ENCODE measurements at regions not wholly inside any gene's neighbourhood (a gene's known extent, or its start where the extent isn't known, plus 50 kb on each side); places are given as distances from the start of the nearest gene placed in this dataset.
A peak's percentile ranks its signal among the peaks of the same experiment; 100 is the strongest.

- Histone ChIP-seq H3K4me1 (ENCODE audit: control insufficient read depth, low read depth, low read length) (no peaks in the 10 kb centered on the region), H3K9ac (ENCODE audit: low read length) (no peak overlapping the region), H3K4ac (ENCODE audit: low read depth, low read length) (no peak overlapping the region), H3K4me3 (ENCODE audit: low read length) (no peak overlapping the region), H3K4me2 (ENCODE audit: low read length) (no peak overlapping the region), H3K56ac (ENCODE audit: low read length) (no peak overlapping the region), H3K79me1 (ENCODE audit: low read length) (no peaks in the 10 kb centered on the region), H3K27ac (ENCODE audit: low read depth, low read length) (no peak overlapping the region), H3K27me3 (ENCODE audit: insufficient read depth, low read length, poor library complexity) (no peaks in the 10 kb centered on the region), H2BK15ac (replicated peaks; ENCODE audit: low read depth) (no peak overlapping the region), H4K8ac (ENCODE audit: low read depth, low read length) (no peak overlapping the region), H2BK120ac (ENCODE audit: low read depth, low read length) (no peak overlapping the region), H3K18ac (ENCODE audit: low read length) (no peak overlapping the region), H2BK5ac (ENCODE audit: low read length) (no peak overlapping the region), H3K23ac (ENCODE audit: low read length) (no peak overlapping the region), H2AK5ac (ENCODE audit: low read length) (no peak overlapping the region), H3K36me3 (ENCODE audit: control insufficient read depth, insufficient read depth, low read length) (no peaks in the 10 kb centered on the region), H3K79me2 (ENCODE audit: control insufficient read depth, insufficient read depth, low read length) (no peaks in the 10 kb centered on the region), H4K5ac (ENCODE audit: low read length) (no peak overlapping the region)
- WGBS (ENCODE audit: extremely low coverage, insufficient coverage, low lambda C conversion rate), result no CpG with 5 or more reads among the region's 3 CpGs
- peak; percentile 37 for DNase-seq
Measured at GRCh38 chr6:148104131-148104530, 238.5 kb upstream of the SASH1 start.

GRCh38 chr6:148105695-148106094 lies 236.9 kb upstream of the SASH1 start:
- DNase-seq, result peak; percentile 29
- no peak overlapping the region for H3K27ac ChIP-seq (ENCODE audit: low read depth, low read length)
- H3K9ac ChIP-seq (ENCODE audit: low read length), result no peak overlapping the region
- no CpG with 5 or more reads among the region's 1 CpG for WGBS (ENCODE audit: extremely low coverage, insufficient coverage, low lambda C conversion rate)
- H2AK5ac ChIP-seq (ENCODE audit: low read length), result no peak overlapping the region
- H4K8ac ChIP-seq (ENCODE audit: low read depth, low read length), result no peak overlapping the region
- H3K36me3 ChIP-seq (ENCODE audit: control insufficient read depth, insufficient read depth, low read length), result no peaks in the 10 kb centered on the region
- H2BK15ac ChIP-seq (replicated peaks; ENCODE audit: low read depth), result no peak overlapping the region
- no peak overlapping the region for H3K18ac ChIP-seq (ENCODE audit: low read length)
- no peak overlapping the region for H4K5ac ChIP-seq (ENCODE audit: low read length)
- no peak overlapping the region for H3K56ac ChIP-seq (ENCODE audit: low read length)
- H3K4me1 ChIP-seq (ENCODE audit: control insufficient read depth, low read depth, low read length), result no peaks in the 10 kb centered on the region
- no peaks in the 10 kb centered on the region for H3K27me3 ChIP-seq (ENCODE audit: insufficient read depth, low read length, poor library complexity)
- H3K23ac ChIP-seq (ENCODE audit: low read length), result no peak overlapping the region
- no peak overlapping the region for H3K4me2 ChIP-seq (ENCODE audit: low read length)
- no peak overlapping the region for H2BK5ac ChIP-seq (ENCODE audit: low read length)
- no peak overlapping the region for H3K4ac ChIP-seq (ENCODE audit: low read depth, low read length)
- H3K79me1 ChIP-seq (ENCODE audit: low read length), result no peaks in the 10 kb centered on the region
- H2BK120ac ChIP-seq (ENCODE audit: low read depth, low read length), result no peak overlapping the region
- no peaks in the 10 kb centered on the region for H3K79me2 ChIP-seq (ENCODE audit: control insufficient read depth, insufficient read depth, low read length)
- no peak overlapping the region for H3K4me3 ChIP-seq (ENCODE audit: low read length)

GRCh38 chr6:148107911-148108310 lies 234.7 kb upstream of the SASH1 start:
- Histone ChIP-seq H3K4me3 (ENCODE audit: low read length) (no peak overlapping the region), H3K36me3 (ENCODE audit: control insufficient read depth, insufficient read depth, low read length) (no peaks in the 10 kb centered on the region), H3K27me3 (ENCODE audit: insufficient read depth, low read length, poor library complexity) (no peaks in the 10 kb centered on the region), H2BK15ac (replicated peaks; ENCODE audit: low read depth) (no peak overlapping the region), H3K4me1 (ENCODE audit: control insufficient read depth, low read depth, low read length) (no peaks in the 10 kb centered on the region), H3K23ac (ENCODE audit: low read length) (no peak overlapping the region), H3K18ac (ENCODE audit: low read length) (no peak overlapping the region), H3K4ac (ENCODE audit: low read depth, low read length) (no peak overlapping the region), H2AK5ac (ENCODE audit: low read length) (no peak overlapping the region), H3K79me1 (ENCODE audit: low read length) (no peaks in the 10 kb centered on the region), H3K4me2 (ENCODE audit: low read length) (no peak overlapping the region), H3K56ac (ENCODE audit: low read length) (no peak overlapping the region), H4K5ac (ENCODE audit: low read length) (no peak overlapping the region), H3K27ac (ENCODE audit: low read depth, low read length) (no peak overlapping the region), H2BK120ac (ENCODE audit: low read depth, low read length) (no peak overlapping the region), H3K79me2 (ENCODE audit: control insufficient read depth, insufficient read depth, low read length) (no peaks in the 10 kb centered on the region), H4K8ac (ENCODE audit: low read depth, low read length) (no peak overlapping the region), H3K9ac (ENCODE audit: low read length) (no peak overlapping the region), H2BK5ac (ENCODE audit: low read length) (no peak overlapping the region)
- no peak for DNase-seq
- WGBS (ENCODE audit: extremely low coverage, insufficient coverage, low lambda C conversion rate), result no CpG with 5 or more reads among the region's 3 CpGs

GRCh38 chr6:148109732-148110131 lies 232.9 kb upstream of the SASH1 start:
- H3K4ac ChIP-seq (ENCODE audit: low read depth, low read length), result no peak overlapping the region
- no peak for DNase-seq
- no peaks in the 10 kb centered on the region for H3K4me1 ChIP-seq (ENCODE audit: control insufficient read depth, low read depth, low read length)
- no peaks in the 10 kb centered on the region for H3K79me1 ChIP-seq (ENCODE audit: low read length)
- no peaks in the 10 kb centered on the region for H3K27me3 ChIP-seq (ENCODE audit: insufficient read depth, low read length, poor library complexity)
- no peak overlapping the region for H2AK5ac ChIP-seq (ENCODE audit: low read length)
- H2BK5ac ChIP-seq (ENCODE audit: low read length), result no peak overlapping the region
- H3K56ac ChIP-seq (ENCODE audit: low read length), result no peak overlapping the region
- H4K5ac ChIP-seq (ENCODE audit: low read length), result no peak overlapping the region
- no peaks in the 10 kb centered on the region for H3K79me2 ChIP-seq (ENCODE audit: control insufficient read depth, insufficient read depth, low read length)
- no peaks in the 10 kb centered on the region for H3K36me3 ChIP-seq (ENCODE audit: control insufficient read depth, insufficient read depth, low read length)
- no peak overlapping the region for H3K27ac ChIP-seq (ENCODE audit: low read depth, low read length)
- H4K8ac ChIP-seq (ENCODE audit: low read depth, low read length), result no peak overlapping the region
- H3K4me2 ChIP-seq (ENCODE audit: low read length), result no peak overlapping the region
- WGBS (ENCODE audit: extremely low coverage, insufficient coverage, low lambda C conversion rate), result no CpG with 5 or more reads among the region's 3 CpGs
- H2BK120ac ChIP-seq (ENCODE audit: low read depth, low read length), result no peak overlapping the region
- H2BK15ac ChIP-seq (replicated peaks; ENCODE audit: low read depth), result no peak overlapping the region
- no peak overlapping the region for H3K9ac ChIP-seq (ENCODE audit: low read length)
- H3K4me3 ChIP-seq (ENCODE audit: low read length), result no peak overlapping the region
- H3K18ac ChIP-seq (ENCODE audit: low read length), result no peak overlapping the region
- no peak overlapping the region for H3K23ac ChIP-seq (ENCODE audit: low read length)

- Histone ChIP-seq H3K9ac (ENCODE audit: low read length) (no peak overlapping the region), H3K4me2 (ENCODE audit: low read length) (no peak overlapping the region), H4K8ac (ENCODE audit: low read depth, low read length) (no peak overlapping the region), H2BK5ac (ENCODE audit: low read length) (no peak overlapping the region), H2BK120ac (ENCODE audit: low read depth, low read length) (no peak overlapping the region), H3K4me3 (ENCODE audit: low read length) (no peak overlapping the region), H3K79me1 (ENCODE audit: low read length) (no peaks in the 10 kb centered on the region), H3K27me3 (ENCODE audit: insufficient read depth, low read length, poor library complexity) (no peaks in the 10 kb centered on the region), H3K27ac (ENCODE audit: low read depth, low read length) (no peak overlapping the region), H2AK5ac (ENCODE audit: low read length) (no peak overlapping the region), H3K23ac (ENCODE audit: low read length) (no peak overlapping the region), H3K18ac (ENCODE audit: low read length) (no peak overlapping the region), H3K79me2 (ENCODE audit: control insufficient read depth, insufficient read depth, low read length) (no peaks in the 10 kb centered on the region), H4K5ac (ENCODE audit: low read length) (no peak overlapping the region), H3K4ac (ENCODE audit: low read depth, low read length) (no peak overlapping the region), H3K4me1 (ENCODE audit: control insufficient read depth, low read depth, low read length) (no peaks in the 10 kb centered on the region), H2BK15ac (replicated peaks; ENCODE audit: low read depth) (no peak overlapping the region), H3K56ac (ENCODE audit: low read length) (no peak overlapping the region), H3K36me3 (ENCODE audit: control insufficient read depth, insufficient read depth, low read length) (no peaks in the 10 kb centered on the region)
- DNase-seq, result no peak
- no CpG with 5 or more reads among the region's 3 CpGs for WGBS (ENCODE audit: extremely low coverage, insufficient coverage, low lambda C conversion rate)
Measured at GRCh38 chr6:148110925-148111324, 231.7 kb upstream of the SASH1 start.

- Histone ChIP-seq H3K4me2 (ENCODE audit: low read length) (no peak overlapping the region), H3K4ac (ENCODE audit: low read depth, low read length) (no peak overlapping the region), H4K8ac (ENCODE audit: low read depth, low read length) (no peak overlapping the region), H2BK5ac (ENCODE audit: low read length) (no peak overlapping the region), H3K9ac (ENCODE audit: low read length) (no peak overlapping the region), H2BK120ac (ENCODE audit: low read depth, low read length) (no peak overlapping the region), H3K4me1 (ENCODE audit: control insufficient read depth, low read depth, low read length) (no peaks in the 10 kb centered on the region), H3K79me1 (ENCODE audit: low read length) (no peaks in the 10 kb centered on the region), H3K36me3 (ENCODE audit: control insufficient read depth, insufficient read depth, low read length) (no peaks in the 10 kb centered on the region), H3K56ac (ENCODE audit: low read length) (no peak overlapping the region), H3K27ac (ENCODE audit: low read depth, low read length) (no peak overlapping the region), H3K79me2 (ENCODE audit: control insufficient read depth, insufficient read depth, low read length) (no peaks in the 10 kb centered on the region), H2BK15ac (replicated peaks; ENCODE audit: low read depth) (no peak overlapping the region), H2AK5ac (ENCODE audit: low read length) (no peak overlapping the region), H3K27me3 (ENCODE audit: insufficient read depth, low read length, poor library complexity) (no peaks in the 10 kb centered on the region), H3K18ac (ENCODE audit: low read length) (no peak overlapping the region), H3K23ac (ENCODE audit: low read length) (no peak overlapping the region), H3K4me3 (ENCODE audit: low read length) (no peak overlapping the region), H4K5ac (ENCODE audit: low read length) (no peak overlapping the region)
- no CpG with 5 or more reads among the region's 2 CpGs for WGBS (ENCODE audit: extremely low coverage, insufficient coverage, low lambda C conversion rate)
- no peak for DNase-seq
Measured at GRCh38 chr6:148112851-148113319, 229.8 kb upstream of the SASH1 start.
